Panc1 (cell line): ENCODE measurements at regions not wholly inside any gene's neighbourhood (a gene's known extent, or its start where the extent isn't known, plus 50 kb on each side); places are given as distances from the start of the nearest gene placed in this dataset.

Experiments used
- ATAC-seq: fragments of 200-7000 bp; cut with Tn5 transposase; 2 replicates; pipeline ENCODE4 v1.9.1; 2020; ENCODE audit warnings: mild to moderate bottlenecking, moderate library complexity
- BruUV-seq: library from RNA; stranded (reverse); fragments of 400-500 nt; replicated peaks from 2 replicates; lab custom pipeline; 2021; lab: Mats Ljungman, UMichigan
- CTCF ChIA-PET: fragments of 300-600 bp; sonication (Branson Sonifier 250); formaldehyde crosslinking; loops from one replicate; lab custom pipeline; 2022; ENCODE audit warnings: antibody characterized with exemption; lab: Charles Lee
- POLR2A ChIA-PET: fragments of 300-600 bp; sonication (Branson Sonifier 250); formaldehyde crosslinking; loops from one replicate; lab custom pipeline; 2022; ENCODE audit warnings: antibody characterized with exemption; lab: Charles Lee
- DNase-seq: peaks from one replicate; pipeline ENCODE4 v3.0.0-alpha.2; 2010; ENCODE audit warnings: low read depth, low spot score
- H3K27ac ChIP-seq: 2 replicates; pipeline ENCODE4 v1.5.1; 2011; ENCODE audit warnings: mild to moderate bottlenecking, low read length, inconsistent platforms
- H3K27me3 ChIP-seq: fragments of 200-500 bp; sonication (Bioruptor generic); 2 replicates; pipeline ENCODE4 v1.6.0; 2014; ENCODE audit warnings: low read length, inconsistent platforms; ENCODE audit not compliant: control insufficient read depth, insufficient read depth
- H3K36me3 ChIP-seq: fragments of 200-500 bp; sonication (Bioruptor generic); 2 replicates; pipeline ENCODE4 v1.5.1; 2014; ENCODE audit warnings: inconsistent platforms, mild to moderate bottlenecking, low read length, moderate library complexity; ENCODE audit not compliant: control insufficient read depth, insufficient read depth
- H3K4me1 ChIP-seq: 2 replicates; pipeline ENCODE4 v1.5.1; 2011; ENCODE audit warnings: inconsistent platforms, mild to moderate bottlenecking, low read length, moderate library complexity; ENCODE audit not compliant: control insufficient read depth, insufficient read depth
- H3K4me3 ChIP-seq, 2 experiments: 2 replicates each; pipeline ENCODE4 v1.5.1; 2011 to 2012; ENCODE audit warnings: low read depth in 2 of 2, low read length in 2 of 2, mild to moderate bottlenecking in 2 of 2, inconsistent platforms in 1 of 2, moderate library complexity in 1 of 2
- H3K9me3 ChIP-seq: fragments of 200-500 bp; sonication (Bioruptor generic); 2 replicates; pipeline ENCODE4 v1.5.1; 2014; ENCODE audit warnings: low read depth, mild to moderate bottlenecking, inconsistent platforms, low read length, moderate library complexity; ENCODE audit not compliant: control insufficient read depth, insufficient read depth
- CTCF ChIP-seq: fragments of 450-650 bp; IDR thresholded peaks from 2 replicates; pipeline ENCODE4 v1.5.1; 2017; ENCODE audit warnings: mild to moderate bottlenecking
- POLR2AphosphoS5 ChIP-seq: IDR thresholded peaks from 2 replicates; pipeline ENCODE4 v1.6.1; 2012; ENCODE audit warnings: mild to moderate bottlenecking, low read depth, low read length, moderate library complexity
- REST ChIP-seq, 2 experiments: IDR thresholded peaks; 2 replicates each; pipeline ENCODE4 v1.6.1; 2011 to 2012; ENCODE audit warnings: low read depth in 2 of 2, control low read depth in 1 of 2, low read length in 1 of 2, mild to moderate bottlenecking in 1 of 2, moderate library complexity in 1 of 2; ENCODE audit not compliant: insufficient read depth in 1 of 2
- SIN3A ChIP-seq: IDR thresholded peaks from 2 replicates; pipeline ENCODE4 v1.6.1; 2012; ENCODE audit warnings: low read depth, mild to moderate bottlenecking, low read length, moderate library complexity, borderline replicate concordance; ENCODE audit not compliant: insufficient read depth
- TCF7L2 ChIP-seq: IDR thresholded peaks from 2 replicates; pipeline ENCODE4 v1.6.1; 2011; ENCODE audit warnings: mild to moderate bottlenecking, low read depth, low read length, inconsistent platforms
- in situ Hi-C: cut with HindIII; loops from 2 replicates; pipeline ENCODE4 v1.10.0; 2016; ENCODE audit warnings: low sequenced_read_pairs, low pct_unique_long_range_greater_than_20kb
- intact Hi-C: fragments of 100-400 bp; cut with micrococcal nuclease; formaldehyde crosslinking; loops from one replicate; pipeline ENCODE4 v1.10.0; 2022; ENCODE audit not compliant: unreplicated experiment

- no peak for TF ChIP-seq REST (IDR thresholded peaks at IDR 0.05; ENCODE audit: insufficient read depth in 1 of 2, low read depth in 2 of 2, low read length in 1 of 2)
- TF ChIP-seq SIN3A: no peak
- TF ChIP-seq POLR2AphosphoS5: no peak
- no peak for TF ChIP-seq CTCF
- TF ChIP-seq TCF7L2: no peak
- no peaks in the 10 kb centered on the region for H3K4me1 ChIP-seq
- no TSS peak for BruUV-seq
- H3K4me3 ChIP-seq: no peak overlapping the region
- ChIA-PET CTCF (no interaction called here), POLR2A (no interaction called here)
- no peak for DNase-seq
- no peaks in the 10 kb centered on the region for H3K36me3 ChIP-seq
- intact Hi-C loops (no loop called here), in situ Hi-C loops (no loop called here)
- no peak for ATAC-seq
- no peaks in the 10 kb centered on the region for H3K27me3 ChIP-seq
- H3K27ac ChIP-seq: no peak overlapping the region
- H3K9me3 ChIP-seq: no peaks in the 10 kb centered on the region
Measured at GRCh38 chr14:99043267-99043615, 228.8 kb downstream of the BCL11B start.

- Histone ChIP-seq H3K9me3 (no peaks in the 10 kb centered on the region), H3K27ac (no peak overlapping the region), H3K27me3 (no peaks in the 10 kb centered on the region), H3K4me3 (no peak overlapping the region), H3K4me1 (no peaks in the 10 kb centered on the region), H3K36me3 (no peaks in the 10 kb centered on the region)
- no peak for ATAC-seq
- CTCF ChIA-PET: no interaction called here
- TF ChIP-seq POLR2AphosphoS5 (no peak), SIN3A (no peak), TCF7L2 (no peak), CTCF (no peak), REST (IDR thresholded peaks at IDR 0.05; ENCODE audit: insufficient read depth in 1 of 2, low read depth in 2 of 2, low read length in 1 of 2) (no peak)
- no TSS peak for BruUV-seq
- in situ Hi-C loops: no loop called here
- intact Hi-C loops: no loop called here
- DNase-seq: no peak
- POLR2A ChIA-PET: no interaction called here
Measured at GRCh38 chr14:99043756-99044155, 228.2 kb downstream of the BCL11B start.
